ENCODE measurements at regions not wholly inside any gene's neighbourhood (a gene's known extent, or its start where the extent isn't known, plus 50 kb on each side); places are given as distances from the start of the nearest gene placed in this dataset.

GRCh38 chr7:106367664-106368063, 82.9 kb upstream of the NAMPT start:
- TF ChIP-seq POLR2A (IDR thresholded peaks at IDR 0.05) (no peak), CTCF (IDR thresholded peaks at IDR 0.05) (no peak)
